ENCODE measurements at regions not wholly inside any gene's neighbourhood (a gene's known extent, or its start where the extent isn't known, plus 50 kb on each side); places are given as distances from the start of the nearest gene placed in this dataset.
"Not testable (repeated sequence)": the region's sequence is repeated elsewhere in the genome, so short reads cannot be mapped to it uniquely, and the experiment has no call there.

DNA sequence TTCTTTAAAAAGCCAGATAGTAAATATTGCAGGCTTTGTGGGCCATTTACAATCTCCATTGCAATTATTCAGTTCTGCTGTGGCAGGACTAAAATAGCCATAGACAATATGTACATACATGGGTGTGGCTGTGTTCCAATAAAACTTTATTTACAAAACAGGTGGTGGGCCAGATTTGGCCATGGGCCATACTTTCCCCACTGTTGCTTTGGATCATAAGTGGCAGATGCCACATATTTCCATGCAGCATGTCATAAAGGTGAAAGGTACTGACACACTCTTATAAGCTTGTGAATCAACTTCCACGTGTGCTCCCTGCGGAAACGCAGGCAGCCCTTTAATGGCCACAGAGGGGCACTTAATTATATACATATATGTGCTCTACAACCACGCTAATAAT is 244.4 kb upstream of the FOXN3 start:
- no peak for DNase-seq (ENCODE audit: low read depth in 1 of 2, low spot score in 1 of 2)

GRCh38 chr14:89660625-89661233 is 243.7 kb upstream of the FOXN3 start:
- not testable (repeated sequence) for DNase-seq (ENCODE audit: low read depth in 1 of 2, low spot score in 1 of 2)

GRCh38 chr14:89660166-89660565 is 243.1 kb upstream of the FOXN3 start:
- no peak for DNase-seq (ENCODE audit: low read depth in 1 of 2, low spot score in 1 of 2)

DNA sequence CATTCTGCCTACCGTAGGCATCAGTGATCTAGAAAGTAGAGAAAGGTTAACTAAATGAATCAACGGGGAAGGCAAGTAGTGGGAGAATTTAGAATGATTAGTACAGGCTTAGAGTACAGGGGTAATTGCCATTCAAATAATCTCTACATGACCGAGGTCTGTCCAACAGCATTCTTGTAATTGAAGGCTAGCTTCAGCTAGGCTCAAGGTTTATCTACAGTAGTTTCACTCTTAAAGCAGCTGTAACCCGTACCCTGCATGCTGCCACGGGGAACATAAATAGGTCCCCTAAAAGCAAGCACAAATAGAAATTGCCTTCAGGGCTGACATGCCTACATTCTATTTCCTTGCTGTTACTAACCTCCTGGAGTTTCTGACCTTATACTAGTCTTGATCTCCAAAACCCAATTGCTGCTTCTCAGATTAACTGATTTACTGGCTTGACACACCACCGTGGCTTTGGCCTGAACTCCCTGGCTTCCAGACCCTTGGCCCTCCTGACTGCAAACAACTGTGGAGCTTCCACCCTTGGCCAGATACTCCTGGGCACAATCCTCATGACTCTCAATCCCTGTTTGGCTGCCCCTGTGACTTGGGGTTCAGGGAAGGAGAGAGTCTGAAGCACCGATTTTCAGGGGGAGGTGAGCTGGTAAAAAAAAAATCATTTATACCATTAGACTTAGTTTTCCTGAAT is 242.1 kb upstream of the FOXN3 start:
- DNase-seq (ENCODE audit: low read depth in 1 of 2, low spot score in 1 of 2): no peak

GRCh38 chr14:89657014-89657413 is 240.0 kb upstream of the FOXN3 start:
- no peak for DNase-seq (ENCODE audit: low read depth in 1 of 2, low spot score in 1 of 2)

DNA sequence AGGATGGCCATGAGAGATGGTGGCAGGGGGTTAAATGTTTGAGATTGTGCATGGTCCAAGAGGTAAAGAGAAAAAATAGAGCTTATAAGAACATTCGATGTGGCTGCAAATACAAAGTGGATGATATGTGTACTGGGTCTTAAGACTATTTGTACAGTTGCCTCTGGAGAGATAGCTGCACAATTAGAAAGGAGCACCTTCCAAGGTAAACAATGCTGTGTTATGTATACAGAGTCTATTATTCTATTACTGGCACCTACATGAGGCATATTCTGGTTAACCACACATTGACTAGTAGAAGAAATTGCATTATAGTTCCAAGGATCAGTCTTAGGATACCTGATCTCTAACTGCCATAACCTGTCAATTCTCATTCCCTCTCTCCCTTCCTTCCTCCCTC is 238.0 kb upstream of the FOXN3 start:
- no peak for DNase-seq (ENCODE audit: low read depth in 1 of 2, low spot score in 1 of 2)

- no peak for DNase-seq (ENCODE audit: low read depth in 1 of 2, low spot score in 1 of 2)
Measured at GRCh38 chr14:89652352-89652751, 235.3 kb upstream of the FOXN3 start.

GRCh38 chr14:89651805-89652204 is 234.8 kb upstream of the FOXN3 start:
- DNase-seq (ENCODE audit: low read depth in 1 of 2, low spot score in 1 of 2): no peak

DNA sequence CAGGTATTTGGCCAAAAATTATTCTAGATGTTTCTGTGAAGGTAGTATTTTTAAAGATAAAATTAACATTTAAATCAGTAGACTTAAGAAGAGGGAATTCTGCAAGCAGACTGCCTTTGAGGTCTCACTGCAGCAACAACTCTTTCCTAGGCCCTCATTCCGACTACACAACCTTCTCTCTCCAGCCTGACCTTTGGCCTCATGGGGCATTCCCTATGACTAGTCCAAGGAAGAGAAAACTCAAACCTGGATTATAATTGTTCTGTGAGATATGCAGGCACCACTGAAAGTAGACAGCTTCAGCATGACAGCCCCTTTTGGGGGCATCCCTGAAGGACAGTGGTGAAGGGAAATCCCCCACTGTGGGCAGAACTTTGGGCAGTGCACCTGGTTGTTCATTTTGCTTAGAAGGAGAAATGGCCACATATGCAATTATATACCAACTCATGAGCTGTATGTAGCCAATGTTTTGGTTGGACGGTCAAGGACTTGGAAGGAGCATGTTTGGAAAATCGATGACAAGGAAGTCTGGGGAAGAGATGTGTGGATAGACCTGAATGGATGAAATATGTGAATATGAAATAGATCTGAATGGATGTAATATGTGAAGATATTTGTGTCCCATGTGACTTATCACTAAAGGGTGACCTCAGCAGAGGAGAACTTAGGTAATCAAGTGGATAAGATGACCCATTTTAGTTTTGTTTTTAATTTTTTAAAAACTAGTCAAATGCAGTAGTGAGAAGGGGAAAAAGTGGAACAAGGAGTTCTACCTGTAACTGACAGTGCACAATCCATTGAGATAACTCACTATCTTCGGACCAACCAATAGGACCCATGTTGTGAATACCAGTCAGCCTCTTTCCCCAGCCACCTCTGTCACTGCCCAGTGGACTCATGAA is 233.3 kb upstream of the FOXN3 start:
- no peak for DNase-seq (ENCODE audit: low read depth in 1 of 2, low spot score in 1 of 2)

- no peak for DNase-seq (ENCODE audit: low read depth in 1 of 2, low spot score in 1 of 2)
Measured at GRCh38 chr14:89649451-89650075, 232.5 kb upstream of the FOXN3 start.

DNA sequence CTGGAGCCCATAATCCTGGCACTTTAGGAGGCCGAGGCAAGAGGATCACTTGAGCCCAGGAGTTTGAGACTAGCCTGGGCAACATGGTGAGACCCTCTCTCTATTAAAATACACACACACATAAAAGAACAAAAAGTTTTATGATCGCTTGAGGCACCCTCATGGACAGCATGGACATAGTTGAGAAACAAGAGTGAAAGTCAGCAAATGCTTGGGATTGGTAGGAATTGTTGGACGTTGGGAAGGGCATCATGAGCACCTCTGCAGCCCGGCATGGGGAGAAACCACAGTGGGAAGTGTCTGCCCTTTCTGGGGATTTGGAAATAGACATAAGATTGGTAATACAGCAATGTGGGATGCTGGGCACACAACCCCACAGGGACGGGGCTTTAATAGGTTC is 231.9 kb upstream of the FOXN3 start:
- no peak for DNase-seq (ENCODE audit: low read depth in 1 of 2, low spot score in 1 of 2)

DNA sequence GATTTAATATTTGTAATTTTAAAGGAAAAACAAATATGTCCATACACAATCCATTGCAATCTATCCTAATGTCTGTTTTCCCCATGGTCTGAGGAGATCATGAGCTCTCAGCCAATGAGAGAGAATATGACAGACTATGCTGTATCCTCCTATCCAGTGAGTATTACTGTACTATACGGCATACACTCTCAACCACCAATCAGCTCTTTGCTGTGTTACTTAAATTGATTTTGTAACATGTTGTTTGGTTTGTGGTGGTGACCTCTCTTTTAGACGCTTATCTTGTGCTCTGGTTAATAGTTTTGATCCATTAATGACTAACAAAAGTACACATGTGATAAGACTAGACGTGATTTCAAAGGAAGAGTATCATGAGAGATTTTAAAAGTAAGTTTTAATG is 231.5 kb upstream of the FOXN3 start:
- no peak for DNase-seq (ENCODE audit: low read depth in 1 of 2, low spot score in 1 of 2)

DNA sequence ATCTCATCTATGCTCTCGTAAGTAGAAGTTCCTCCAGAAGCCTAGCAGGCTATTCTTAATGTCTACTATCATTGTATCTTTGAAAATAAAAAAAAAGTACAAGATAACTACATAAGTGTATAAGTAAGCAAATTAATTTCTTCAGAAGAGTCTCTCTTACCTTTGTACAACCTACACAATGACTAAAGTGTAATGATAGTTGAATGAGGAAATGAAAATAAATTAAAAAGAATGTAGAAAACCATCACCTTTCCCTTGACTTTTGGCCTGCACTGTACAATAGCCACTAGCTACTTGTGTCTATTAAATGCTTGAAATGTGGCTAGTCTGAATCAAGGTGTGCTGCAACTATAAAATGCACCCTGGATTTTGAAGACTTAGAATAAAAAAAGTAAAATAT is 229.9 kb upstream of the FOXN3 start:
- DNase-seq (ENCODE audit: low read depth in 1 of 2, low spot score in 1 of 2): no peak

GRCh38 chr14:89644641-89645040 is 227.6 kb upstream of the FOXN3 start:
- no peak for DNase-seq (ENCODE audit: low read depth in 1 of 2, low spot score in 1 of 2)

DNA sequence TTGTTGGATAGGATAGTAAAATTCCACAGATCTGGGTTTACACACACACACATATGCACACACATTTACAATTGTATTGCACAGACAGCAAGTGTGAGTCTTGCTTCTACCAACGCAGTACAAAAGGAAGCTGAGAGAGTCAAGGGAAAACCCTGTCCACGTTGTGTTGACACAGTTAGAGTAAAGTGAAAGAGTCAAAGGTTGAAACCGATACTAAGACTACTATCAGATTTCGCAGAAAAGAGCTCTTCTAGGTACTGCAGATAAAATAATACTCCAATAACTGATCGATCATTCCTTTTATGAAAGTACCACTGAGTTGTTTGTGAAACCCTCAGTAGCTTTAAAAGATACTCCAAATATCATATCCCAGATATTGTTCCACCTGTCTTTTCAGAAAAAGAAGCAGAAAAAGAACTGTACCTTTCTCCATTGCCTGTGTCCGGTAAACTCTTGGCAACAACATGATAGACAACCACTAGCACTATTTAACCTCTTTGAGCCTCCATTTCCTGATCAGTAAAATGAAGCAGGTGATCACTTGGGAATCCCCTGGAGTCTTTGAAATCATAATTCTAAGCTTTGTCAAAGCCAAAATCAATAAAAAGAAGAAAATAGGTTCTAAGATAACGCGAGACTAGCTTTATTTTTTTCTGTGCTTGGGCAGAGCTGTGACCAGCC is 224.6 kb upstream of the FOXN3 start:
- no peak for DNase-seq (ENCODE audit: low read depth in 1 of 2, low spot score in 1 of 2)

DNA sequence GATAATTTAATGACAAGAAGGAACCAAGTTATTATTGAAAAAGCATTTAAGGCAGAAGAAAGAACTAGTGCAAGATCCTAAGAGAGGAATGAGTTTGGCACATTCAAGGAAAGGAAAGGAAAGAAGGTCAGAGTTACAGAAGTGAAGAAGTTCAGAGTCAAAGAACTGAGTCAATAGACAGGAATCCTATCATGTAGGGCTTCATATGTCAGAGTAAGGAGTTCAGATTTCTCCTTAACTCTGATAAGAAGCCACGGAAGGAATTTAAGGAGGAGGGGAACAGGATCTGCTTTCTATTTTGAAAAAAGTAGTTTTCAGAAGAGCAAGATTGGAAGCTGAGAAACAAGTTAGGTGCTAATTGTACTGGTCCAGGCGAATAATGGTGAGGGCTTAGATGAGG is 223.1 kb upstream of the FOXN3 start:
- no peak for DNase-seq (ENCODE audit: low read depth in 1 of 2, low spot score in 1 of 2)

DNA sequence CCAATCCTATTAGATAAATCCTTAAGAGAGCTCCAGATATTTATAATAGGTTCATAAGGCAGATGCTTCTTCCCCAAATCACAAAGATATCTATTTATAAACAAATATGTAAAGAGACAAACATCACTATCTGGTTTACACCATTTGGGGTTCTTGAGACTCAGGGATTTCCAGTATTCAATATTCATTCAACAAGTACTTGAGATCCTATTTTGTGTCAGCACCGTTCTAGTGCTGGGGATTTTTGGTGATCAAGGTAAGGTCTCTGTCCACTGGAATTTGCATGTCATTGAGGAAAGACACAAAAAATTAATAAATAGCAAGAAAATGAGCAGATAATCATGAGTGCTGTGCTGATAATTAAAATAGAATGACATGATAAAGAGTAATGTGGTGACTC is 222.7 kb upstream of the FOXN3 start:
- DNase-seq (ENCODE audit: low read depth in 1 of 2, low spot score in 1 of 2): no peak

GRCh38 chr14:89638891-89639290 is 221.9 kb upstream of the FOXN3 start:
- DNase-seq (ENCODE audit: low read depth in 1 of 2, low spot score in 1 of 2): no peak

- no peak for DNase-seq (ENCODE audit: low read depth in 1 of 2, low spot score in 1 of 2)
Measured at GRCh38 chr14:89637581-89637980, 220.5 kb upstream of the FOXN3 start.

DNA sequence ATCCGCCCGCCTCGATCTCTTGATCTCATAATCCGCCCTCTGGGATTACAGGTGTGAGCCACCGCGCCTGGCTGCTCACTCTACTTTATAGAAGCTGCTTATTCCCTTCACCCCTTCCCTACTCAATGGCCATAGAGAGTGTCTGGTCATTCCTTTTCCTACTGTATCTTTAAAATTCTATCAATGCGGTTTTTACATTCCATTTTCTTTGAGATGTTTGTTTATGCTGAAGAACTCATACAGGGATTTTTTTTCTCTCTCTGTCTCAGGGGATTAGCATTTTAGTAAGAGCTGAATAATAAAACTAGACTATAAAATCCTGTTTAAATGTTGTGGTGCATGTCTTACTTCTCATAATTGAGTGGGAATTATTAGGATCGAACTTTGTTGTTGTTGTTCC is 218.6 kb upstream of the FOXN3 start:
- DNase-seq (ENCODE audit: low read depth in 1 of 2, low spot score in 1 of 2): no peak

- DNase-seq (ENCODE audit: low read depth in 1 of 2, low spot score in 1 of 2): no peak
Measured at GRCh38 chr14:89634037-89634436, 217.0 kb upstream of the FOXN3 start.

All from activated CD4-positive, alpha-beta T cell treated with anti-CD3 and anti-CD28 coated beads, Interleukin-2, amount 50 U/mL, for 24 hours (primary cell).